Lower lobe of right lung (tissue), 2 donors: ENCODE measurements at regions not wholly inside any gene's neighbourhood (a gene's known extent, or its start where the extent isn't known, plus 50 kb on each side); places are given as distances from the start of the nearest gene placed in this dataset.

Experiments
- ATAC-seq, 2 donors: fragments of 200-7000 bp; cut with Tn5 transposase; one replicate each; pipeline ENCODE4 v1.9.1; 2020 to 2022; ENCODE audit warnings: mild to moderate bottlenecking in 2 of 2, moderate library complexity in 2 of 2
- DNase-seq: peaks from one replicate; pipeline ENCODE4 v3.0.0-alpha.2; 2020
- H3K27ac ChIP-seq: fragments of 200-600 bp; one replicate; pipeline ENCODE4 v1.8.0; 2022
- H3K27me3 ChIP-seq: fragments of 200-600 bp; one replicate; pipeline ENCODE4 v1.8.0; 2022; ENCODE audit warnings: low read depth
- H3K36me3 ChIP-seq: fragments of 200-600 bp; one replicate; pipeline ENCODE4 v1.8.0; 2022; ENCODE audit warnings: mild to moderate bottlenecking
- H3K4me1 ChIP-seq: fragments of 200-600 bp; one replicate; pipeline ENCODE4 v1.8.0; 2022
- H3K4me3 ChIP-seq: fragments of 200-600 bp; one replicate; pipeline ENCODE4 v1.8.0; 2022; ENCODE audit warnings: mild to moderate bottlenecking
- H3K9me3 ChIP-seq: fragments of 200-600 bp; one replicate; pipeline ENCODE4 v1.8.0; 2022
- CTCF ChIP-seq: fragments of 200-600 bp; IDR thresholded peaks from one replicate; pipeline ENCODE4 v1.8.0; 2022; ENCODE audit warnings: antibody characterized with exemption, mild to moderate bottlenecking
- intact Hi-C: fragments of 100-400 bp; cut with DNase I; formaldehyde crosslinking; loops from one replicate; pipeline ENCODE4 v1.11.0; 2022
- donor health status: DM: no; HTN: yes; CAD: no; lungs with severe emphysema.

GRCh38 chr4:120403296-120403695 is 336.6 kb upstream of the MAD2L1 start:
- ATAC-seq (no peak), DNase-seq (no peak)
- Histone ChIP-seq H3K27me3 (no peaks in the 10 kb centered on the region), H3K4me3 (no peak overlapping the region), H3K27ac (no peak overlapping the region), H3K9me3 (no peaks in the 10 kb centered on the region), H3K36me3 (no peaks in the 10 kb centered on the region), H3K4me1 (no peaks in the 10 kb centered on the region)
- intact Hi-C loops = no loop called here
- TF ChIP-seq CTCF = no peak

GRCh38 chr4:120400441-120400840 is 333.8 kb upstream of the MAD2L1 start:
- ATAC-seq (no peak), DNase-seq (no peak)
- TF ChIP-seq CTCF = no peak
- Histone ChIP-seq H3K4me1 (no peaks in the 10 kb centered on the region), H3K9me3 (no peaks in the 10 kb centered on the region), H3K36me3 (no peaks in the 10 kb centered on the region), H3K27ac (no peak overlapping the region), H3K4me3 (no peak overlapping the region), H3K27me3 (no peaks in the 10 kb centered on the region)
- intact Hi-C loops = no loop called here

- DNase-seq = no peak
- no peak overlapping the region for H3K27ac ChIP-seq
- no peak for TF ChIP-seq CTCF
- no peaks in the 10 kb centered on the region for H3K9me3 ChIP-seq
- no peak for ATAC-seq
- no peaks in the 10 kb centered on the region for H3K27me3 ChIP-seq
- H3K36me3 ChIP-seq = no peaks in the 10 kb centered on the region
- H3K4me3 ChIP-seq = no peak overlapping the region
- no peaks in the 10 kb centered on the region for H3K4me1 ChIP-seq
- intact Hi-C loops = no loop called here
Observed at GRCh38 chr4:120399826-120400225, 333.2 kb upstream of the MAD2L1 start.

GRCh38 chr4:120395746-120396145 is 329.1 kb upstream of the MAD2L1 start:
- TF ChIP-seq CTCF = no peak
- Histone ChIP-seq H3K36me3 (no peaks in the 10 kb centered on the region), H3K27ac (no peak overlapping the region), H3K4me1 (no peaks in the 10 kb centered on the region), H3K4me3 (no peak overlapping the region), H3K9me3 (no peaks in the 10 kb centered on the region), H3K27me3 (no peaks in the 10 kb centered on the region)
- DNase-seq (no peak), ATAC-seq (no peak)
- intact Hi-C loops = no loop called here

GRCh38 chr4:120355881-120356280 is 289.2 kb upstream of the MAD2L1 start:
- Histone ChIP-seq H3K27ac (no peak overlapping the region), H3K4me3 (no peak overlapping the region), H3K27me3 (no peaks in the 10 kb centered on the region), H3K9me3 (no peaks in the 10 kb centered on the region), H3K36me3 (no peaks in the 10 kb centered on the region), H3K4me1 (no peaks in the 10 kb centered on the region)
- no peak for TF ChIP-seq CTCF
- ATAC-seq (no peak), DNase-seq (no peak)
- intact Hi-C loops = no loop called here

GRCh38 chr4:120354381-120354780 is 287.7 kb upstream of the MAD2L1 start:
- Histone ChIP-seq H3K27me3 (no peaks in the 10 kb centered on the region), H3K36me3 (no peaks in the 10 kb centered on the region), H3K9me3 (no peaks in the 10 kb centered on the region), H3K4me3 (no peak overlapping the region), H3K27ac (no peak overlapping the region), H3K4me1 (no peaks in the 10 kb centered on the region)
- no peak for DNase-seq
- intact Hi-C loops = no loop called here
- no peak for TF ChIP-seq CTCF
- no peak for ATAC-seq
